ENCODE measurements at regions not wholly inside any gene's neighbourhood (a gene's known extent, or its start where the extent isn't known, plus 50 kb on each side); places are given as distances from the start of the nearest gene placed in this dataset.
A peak's percentile ranks its signal among the peaks of the same experiment; 100 is the strongest.
"Not testable (repeated sequence)": the region's sequence is repeated elsewhere in the genome, so short reads cannot be mapped to it uniquely, and the experiment has no call there.

DNA sequence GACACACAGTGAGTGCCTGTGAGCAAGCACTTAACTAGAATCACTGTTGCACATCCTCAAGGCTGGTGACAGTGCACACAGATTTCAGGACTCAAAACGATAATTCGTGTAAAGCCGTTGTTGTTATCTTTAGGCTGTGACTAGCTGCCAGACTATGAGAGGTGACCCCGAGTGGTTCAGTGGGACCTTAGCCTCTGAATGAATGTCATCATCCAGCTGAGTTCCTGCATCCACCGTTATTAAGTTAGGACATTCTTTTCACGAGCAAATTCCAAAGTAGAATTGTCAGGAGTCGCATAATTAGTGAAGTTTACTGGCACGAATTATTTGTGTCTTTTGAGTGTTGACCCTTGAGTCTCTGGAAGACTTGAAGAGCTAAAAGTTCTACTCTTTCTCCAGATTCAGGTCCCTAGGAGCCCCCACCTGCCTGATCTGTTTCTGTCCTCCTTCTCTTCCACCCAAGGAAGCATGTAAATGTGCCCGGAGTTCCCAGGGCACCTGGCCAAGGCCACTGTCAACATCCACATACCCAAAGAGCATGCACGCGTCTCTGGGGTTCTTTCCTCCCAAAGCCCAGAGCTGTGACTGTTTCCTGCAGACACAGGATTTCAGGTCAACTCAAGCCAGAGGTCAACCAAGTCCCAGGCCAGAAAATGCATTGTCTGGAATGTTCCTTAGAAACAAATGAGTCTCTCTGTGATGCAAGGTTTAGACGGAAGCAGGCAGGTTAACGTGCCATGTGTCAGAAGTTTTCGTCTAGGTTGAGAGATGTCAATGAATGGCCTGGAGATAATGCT is 207.2 kb downstream of the TOMM20 start:
- no peak for DNase-seq

DNA sequence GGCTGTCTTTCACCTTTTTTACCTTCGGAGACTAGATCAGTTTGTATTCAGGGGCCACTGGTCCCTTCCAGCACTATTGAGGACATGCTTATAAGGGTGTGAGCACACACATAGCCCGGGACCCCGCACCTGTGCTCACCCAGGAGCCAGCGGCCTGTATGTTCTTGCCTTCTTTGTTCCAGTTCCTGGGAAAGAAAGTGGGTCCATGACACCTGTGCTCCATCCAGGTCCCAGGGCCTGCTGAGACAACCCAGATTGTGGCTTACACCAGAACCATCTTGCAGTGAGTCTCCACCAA is 207.8 kb downstream of the TOMM20 start:
- no peak for DNase-seq

DNA sequence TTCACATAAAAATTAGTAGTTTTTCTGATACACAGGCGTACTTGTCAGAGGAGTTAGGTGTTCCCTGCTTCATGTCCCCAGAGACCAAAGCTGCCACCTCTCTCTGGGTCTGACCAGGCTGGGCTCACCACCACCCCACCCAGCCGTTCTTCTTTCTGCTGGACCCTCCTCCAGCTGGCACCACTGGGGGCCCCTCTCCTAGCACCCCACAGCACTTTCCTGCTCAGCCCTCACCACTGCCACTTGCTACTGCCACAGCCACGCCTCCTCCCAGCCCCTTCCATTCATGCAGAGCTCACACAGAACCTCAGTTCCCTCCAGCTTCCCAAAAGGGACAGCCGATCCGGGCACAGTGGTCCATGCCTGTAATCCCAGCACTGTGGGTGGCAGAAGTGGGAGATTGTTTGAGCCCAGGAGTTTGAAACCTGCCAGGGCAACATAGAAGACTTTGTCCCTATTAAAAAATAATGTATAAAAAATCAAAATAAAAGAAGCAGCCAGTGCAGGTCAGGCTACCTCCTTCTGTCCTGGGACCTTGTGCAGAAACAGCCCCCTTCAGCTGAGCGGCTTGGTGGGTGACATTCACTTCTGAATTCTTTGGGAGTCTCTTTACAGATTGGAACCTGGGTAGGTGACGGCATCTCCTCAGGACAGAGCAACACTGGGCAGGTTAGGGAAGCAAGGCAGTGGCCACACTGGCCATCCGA is 208.3 kb downstream of the TOMM20 start:
- DNase-seq: no peak

DNA sequence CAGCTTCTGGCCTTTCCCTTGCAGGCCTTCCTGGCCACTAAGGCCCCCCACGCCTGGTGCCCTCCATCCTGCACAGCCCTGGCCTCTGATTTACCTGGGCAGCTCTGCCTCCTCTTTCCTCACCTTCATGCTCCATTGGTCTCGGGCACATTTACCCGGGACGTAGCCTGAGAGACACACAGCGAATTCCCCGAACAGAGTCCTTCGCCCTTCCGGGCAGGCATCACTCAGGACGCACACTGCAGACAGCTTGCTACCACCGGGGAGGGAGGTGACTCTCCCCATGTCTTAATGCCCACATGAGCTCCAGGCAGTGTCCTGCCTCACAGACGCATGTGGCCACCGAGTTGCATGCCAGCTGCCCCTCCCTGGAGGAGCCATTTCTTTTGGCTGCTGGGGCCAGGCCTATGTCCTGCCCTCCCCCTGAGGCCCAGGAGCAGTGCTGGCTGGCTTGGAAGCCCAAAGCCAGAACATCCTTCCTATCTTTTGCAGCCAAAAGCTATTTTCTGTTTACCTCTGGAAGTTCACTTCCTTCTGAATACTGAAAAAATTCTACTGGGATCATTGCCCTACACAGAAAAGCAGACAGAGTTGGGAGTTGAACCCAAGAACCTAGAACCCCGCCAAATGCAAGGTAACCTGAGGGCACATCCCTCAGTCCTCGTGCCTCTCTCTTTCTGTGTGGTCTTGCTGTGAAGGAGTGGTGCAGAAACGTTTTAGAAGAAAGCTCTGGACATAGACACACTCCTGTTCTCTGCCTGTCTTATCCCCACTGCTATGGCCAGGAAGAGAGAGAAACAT is 209.5 kb downstream of the TOMM20 start:
- DNase-seq: peak in 3 of 51 donors; percentile 10 to 50 (median 28)

DNA sequence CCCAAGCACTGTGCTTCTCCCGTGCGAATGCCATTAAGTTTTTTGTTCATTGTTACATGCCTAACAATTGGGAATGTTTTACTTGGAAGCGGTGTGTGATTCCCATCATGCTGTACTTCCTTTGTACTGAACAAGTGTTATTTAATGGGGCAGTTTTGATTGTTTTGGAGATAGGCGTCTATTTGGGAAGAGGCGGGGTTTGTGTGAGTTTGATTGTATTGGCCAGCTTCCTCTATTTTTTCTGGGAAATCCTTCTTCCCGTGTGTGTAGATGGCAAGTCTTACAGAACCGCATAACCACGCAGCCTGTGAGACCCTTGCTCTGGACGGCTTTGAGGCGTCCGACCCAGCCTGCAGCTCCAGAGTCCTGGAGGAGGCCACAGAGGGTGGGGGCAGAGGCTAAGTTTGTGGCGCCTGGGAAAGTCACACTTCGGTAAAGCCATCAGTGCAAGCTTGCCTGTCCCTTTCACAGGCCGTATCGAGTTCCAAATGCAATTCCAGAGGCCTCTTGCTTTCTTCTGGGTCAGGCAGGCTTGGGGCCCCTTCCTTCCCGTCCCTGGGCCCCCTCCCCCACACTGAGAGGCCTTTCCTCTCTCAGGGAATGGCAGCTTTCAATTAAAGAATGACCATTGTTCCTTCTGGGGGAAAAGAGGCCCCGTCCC is 210.3 kb downstream of the TOMM20 start:
- no peak for DNase-seq

DNA sequence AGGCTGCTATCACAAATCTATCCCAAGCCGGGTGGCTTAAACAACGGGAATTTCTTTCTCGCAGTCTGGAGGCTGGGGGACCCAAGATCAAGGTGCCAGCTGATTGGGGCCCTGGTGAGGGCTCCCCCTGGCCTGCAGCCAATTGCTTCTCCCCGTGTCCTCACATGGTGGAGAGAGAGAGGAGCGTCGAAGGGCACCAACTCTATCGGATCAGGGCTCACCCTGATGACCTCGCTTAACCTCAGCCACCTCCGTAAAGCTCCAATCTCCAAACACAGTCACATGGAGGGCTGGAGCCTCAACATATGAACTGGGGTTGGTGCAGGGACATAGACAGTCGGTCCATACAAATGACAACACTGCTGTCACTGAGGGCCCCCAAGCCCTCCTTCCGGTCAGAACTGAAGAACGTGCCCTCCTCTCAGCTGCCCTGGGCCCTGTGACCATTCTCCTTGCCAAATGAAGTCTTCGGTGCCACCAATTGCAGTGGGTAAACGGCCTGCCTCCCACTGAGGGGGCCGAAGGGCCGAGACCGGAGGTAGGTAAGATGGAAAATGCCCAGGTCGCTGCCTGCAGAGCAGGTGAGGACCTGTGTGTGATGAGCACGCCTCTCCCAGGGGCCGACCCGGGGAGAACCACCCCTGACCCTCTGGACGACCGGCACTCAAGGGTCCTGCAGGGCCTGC is 211.0 kb downstream of the TOMM20 start:
- DNase-seq: no peak

DNA sequence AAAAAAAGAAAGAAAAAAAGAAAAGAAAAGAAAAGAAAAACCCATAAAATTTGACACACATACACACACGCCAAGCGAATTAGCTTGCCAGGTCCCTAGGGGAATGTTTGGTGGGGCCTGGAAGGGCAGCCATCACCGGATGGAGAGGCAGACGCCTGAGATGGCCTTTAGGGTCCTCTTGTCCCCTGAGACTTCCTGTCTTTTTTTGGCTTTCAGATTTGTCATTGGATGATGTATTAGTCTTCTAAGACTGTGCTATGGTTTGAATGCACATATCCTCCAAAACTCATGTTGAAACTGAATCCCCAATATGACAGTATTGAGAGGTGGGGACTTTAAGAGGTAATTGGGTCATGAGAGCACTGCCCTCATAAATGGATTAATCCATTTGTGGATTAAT is 211.8 kb downstream of the TOMM20 start:
- DNase-seq: no peak

DNA sequence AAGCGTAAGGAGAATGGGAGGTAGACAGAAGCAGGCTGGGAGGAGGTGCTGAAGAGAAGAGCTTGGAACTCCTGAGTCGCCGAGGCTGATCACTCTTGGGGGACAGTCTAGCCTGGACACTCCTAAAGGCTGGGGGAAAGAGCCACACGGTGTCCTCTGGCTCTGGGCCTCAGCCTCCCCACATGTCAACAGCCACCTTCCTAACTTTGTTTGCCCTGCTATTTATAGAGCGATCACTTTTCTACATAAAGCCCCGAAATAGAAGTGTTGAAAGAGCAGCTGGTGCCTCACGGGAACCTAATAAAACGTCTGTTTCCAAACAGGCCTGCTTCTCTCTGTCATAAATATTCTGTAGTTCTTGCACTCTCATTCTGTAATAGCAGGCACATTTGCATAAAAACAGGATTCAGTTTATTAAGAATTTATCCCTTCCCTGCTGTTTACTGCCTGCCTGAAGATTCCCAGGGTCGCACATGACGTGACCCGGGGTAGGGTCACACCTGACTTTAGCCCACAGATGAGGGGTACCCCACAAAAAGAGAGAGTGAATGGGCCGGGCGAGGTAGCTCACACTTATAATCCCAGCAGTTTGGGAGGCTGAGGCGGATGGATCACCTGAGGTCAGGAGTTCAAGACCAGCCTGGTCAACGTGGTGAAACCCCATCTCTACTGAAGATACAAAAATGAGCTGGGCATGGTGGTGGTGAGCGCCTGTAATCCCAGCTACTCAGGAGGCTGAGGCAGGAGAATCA is 212.5 kb downstream of the TOMM20 start:
- no peak for DNase-seq

DNA sequence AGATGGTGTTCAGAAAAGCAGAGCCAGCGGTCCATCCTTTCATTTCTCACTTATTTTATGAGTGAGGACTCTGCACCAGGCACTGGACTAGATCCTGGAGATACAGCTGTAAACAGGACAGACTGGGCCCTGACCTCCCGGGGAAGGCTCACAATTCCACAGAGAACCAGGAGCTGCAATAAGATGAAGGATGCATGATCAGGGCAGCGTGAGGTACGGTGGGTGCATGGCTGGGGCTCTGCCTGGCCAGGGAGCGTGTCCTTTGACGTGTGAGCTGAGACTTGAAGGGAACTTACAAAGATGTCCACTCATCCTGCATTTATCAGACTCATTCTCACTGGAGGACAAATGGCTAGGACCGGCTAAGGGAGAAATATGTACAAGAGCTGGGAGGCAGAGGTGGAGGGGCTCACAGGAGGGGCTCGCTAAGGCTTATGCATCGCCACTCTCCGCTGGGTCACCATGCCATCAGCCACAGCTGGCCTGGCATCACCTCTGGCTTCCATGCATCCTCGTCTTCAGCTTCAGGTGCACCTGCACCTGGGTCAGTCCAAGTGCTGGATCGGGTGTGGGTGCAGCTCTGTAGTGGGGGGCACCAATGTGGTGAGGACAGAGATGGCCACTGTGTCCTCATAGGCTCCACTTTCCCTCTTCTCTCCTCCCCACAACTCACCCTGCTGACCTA is 213.9 kb downstream of the TOMM20 start:
- no peak for DNase-seq

DNA sequence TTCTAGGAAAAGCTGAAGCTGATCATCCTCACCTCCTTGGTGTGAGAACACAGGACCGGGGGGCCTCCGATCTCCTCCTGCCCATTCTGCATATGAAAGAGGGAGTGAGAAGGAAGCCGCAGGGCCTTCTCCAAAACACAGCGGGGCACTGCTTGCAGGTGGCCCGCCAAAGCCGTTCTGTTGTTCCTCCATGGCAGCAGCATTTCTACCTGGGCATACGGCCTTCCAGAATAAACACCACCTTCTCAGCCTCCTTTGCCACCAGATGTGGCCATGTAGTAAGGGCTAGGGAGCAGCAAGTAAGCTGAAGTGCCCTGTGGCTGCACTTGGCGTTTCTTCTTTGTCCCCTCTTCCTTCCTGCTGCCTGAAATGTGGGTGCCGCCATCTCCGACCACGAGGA is 214.9 kb downstream of the TOMM20 start:
- DNase-seq: no peak

DNA sequence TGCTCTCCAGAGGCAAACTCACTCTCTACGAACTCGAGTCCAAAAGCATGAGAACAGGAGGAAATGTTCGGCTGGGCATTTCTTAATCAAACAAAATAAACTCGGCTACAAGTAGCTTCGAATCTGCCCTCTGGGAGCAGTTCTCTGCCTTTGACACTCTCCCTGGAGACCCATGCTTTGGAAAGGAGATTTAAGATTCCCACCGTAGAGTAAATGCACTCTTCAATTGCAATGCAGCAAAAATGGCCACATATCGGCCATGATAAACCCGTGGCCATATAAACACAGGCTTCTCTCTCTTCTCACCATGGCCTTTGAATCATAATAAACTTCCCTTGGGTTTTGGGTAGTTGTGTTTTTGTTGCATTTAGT is 215.4 kb downstream of the TOMM20 start:
- DNase-seq: no peak

DNA sequence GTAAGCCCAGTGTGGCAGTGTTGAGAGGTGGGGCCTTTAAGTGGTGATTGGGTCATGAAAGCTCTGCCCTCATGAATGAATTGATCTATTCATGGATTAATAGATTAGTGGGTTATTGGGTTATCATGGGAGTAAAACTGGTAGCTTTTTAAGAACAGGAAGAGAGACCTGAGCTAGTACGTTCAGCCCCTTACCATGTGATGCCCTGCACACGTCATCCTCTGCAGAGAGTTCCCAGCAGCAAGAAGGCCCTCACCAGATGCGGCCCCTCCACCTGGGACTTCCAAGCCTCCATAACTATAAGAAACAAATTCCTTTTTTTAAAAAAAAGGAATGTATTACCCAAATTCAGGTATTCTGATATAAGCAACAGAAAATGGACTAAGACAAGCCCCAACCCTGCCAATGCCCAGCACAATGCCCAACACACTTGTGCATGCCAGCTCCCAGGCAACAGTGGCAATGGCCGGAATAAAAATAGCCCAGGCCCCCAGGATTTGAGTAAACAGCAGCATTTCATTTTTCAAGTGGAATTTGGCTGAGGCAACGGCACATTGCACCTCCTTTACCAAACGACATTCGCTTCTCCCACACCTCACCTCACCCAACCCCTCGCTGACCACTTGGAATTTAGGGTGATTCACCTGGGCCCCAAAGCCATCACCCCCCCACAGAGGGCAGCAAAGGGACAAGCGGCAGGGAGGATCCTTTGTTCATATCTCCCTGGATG is 215.9 kb downstream of the TOMM20 start:
- DNase-seq: peak in 3 of 51 donors; percentile 7 to 12 (median 8)

DNA sequence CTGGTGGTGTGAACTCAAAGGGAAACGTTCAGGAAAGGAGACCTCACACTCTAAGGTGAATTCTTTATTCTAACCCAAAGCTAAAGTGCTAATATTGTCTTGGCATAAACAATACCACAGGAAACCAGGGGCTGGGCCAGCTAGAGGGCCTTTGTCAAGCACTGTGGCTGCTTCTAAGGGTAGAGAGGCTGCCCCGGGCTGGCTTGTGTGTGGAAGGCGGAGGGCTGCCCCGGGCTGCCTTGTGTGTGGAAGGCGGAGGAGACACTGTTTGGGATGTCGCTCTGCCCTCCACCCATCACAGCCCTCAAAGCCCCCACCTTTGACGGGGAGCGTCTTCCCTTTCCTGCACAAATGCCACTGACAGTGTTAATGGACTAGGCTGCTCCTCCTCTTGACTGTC is 216.8 kb downstream of the TOMM20 start:
- no peak for DNase-seq

DNA sequence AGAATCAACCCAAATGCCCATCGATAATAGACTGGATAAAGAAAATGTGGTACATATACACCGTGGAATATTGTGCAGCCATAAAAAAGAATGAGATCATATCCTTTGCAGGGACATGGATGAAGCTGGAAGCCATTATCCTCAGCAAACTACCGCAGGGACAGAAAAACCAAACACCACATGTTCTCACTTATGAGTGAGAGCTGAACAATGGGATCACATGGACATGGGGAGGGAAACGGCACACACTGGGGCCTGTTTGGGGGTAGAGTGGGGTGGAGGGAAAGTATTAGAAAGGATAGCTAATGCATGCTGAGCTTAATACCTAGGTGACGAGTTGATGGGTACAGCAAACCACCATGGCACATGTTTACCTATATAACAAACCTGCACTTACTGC is 217.5 kb downstream of the TOMM20 start:
- DNase-seq: not testable (repeated sequence)

DNA sequence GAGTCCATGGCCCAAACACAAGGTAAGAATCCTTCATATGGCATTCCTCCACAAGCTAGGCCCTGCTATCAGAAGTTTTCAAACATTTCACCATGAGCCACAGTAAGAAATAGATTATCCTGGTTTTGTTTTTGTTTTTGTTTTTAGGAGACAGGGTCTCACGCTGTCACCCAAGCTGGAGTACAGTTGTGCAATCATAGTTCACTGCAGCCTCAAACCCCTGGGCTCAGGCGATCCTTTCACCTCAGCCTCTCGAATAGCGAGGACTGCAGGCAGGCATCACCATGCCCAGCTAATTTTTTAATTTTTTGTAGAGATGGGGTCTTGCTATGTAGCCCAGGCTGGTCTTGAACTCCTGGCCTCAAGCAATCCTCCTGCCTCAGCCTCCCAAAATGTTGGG is 218.8 kb downstream of the TOMM20 start:
- no peak for DNase-seq

DNA sequence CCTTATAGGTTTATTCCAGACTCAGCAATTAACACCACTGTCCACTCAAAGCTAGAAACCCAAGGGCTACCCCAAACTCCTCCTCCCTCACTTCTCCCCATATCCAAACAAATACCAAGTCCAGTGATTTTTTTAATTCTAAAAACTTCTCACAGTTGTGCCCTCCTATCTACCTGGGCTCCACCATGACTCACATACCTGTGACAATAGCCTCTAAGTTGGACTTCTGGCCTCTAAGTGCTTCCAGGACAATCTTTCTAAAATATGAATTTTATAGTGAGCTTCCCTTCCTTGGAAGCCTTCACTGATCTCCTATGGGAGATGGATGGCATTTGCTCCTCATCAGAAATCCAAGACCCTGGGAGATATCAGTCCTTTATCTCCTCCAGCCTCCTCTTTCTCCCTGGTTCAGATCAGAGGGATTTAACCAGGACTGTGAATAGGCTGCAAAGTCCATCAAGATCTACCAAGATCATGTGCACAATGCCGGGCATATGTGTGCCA is 219.3 kb downstream of the TOMM20 start:
- no peak for DNase-seq

DNA sequence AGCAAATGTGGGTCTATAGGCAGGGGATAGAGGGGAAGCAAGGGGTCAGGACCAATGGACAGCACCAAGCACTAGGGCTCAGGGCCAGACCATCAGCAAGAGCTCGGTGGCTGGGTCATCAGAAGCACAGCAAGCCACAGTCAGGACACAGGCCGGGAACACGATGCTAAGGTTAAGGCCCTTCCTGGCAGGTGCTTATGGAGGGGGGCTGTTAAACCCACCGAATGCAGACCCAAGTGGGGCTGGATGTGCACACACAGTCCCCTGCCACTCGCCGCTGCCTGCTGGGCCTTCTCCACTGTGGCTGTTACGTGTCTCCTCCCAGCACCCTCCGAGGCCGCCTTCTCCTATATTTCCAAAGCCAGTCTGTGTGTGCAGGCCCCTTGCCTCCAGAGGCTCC is 220.1 kb downstream of the TOMM20 start:
- no peak for DNase-seq

DNA sequence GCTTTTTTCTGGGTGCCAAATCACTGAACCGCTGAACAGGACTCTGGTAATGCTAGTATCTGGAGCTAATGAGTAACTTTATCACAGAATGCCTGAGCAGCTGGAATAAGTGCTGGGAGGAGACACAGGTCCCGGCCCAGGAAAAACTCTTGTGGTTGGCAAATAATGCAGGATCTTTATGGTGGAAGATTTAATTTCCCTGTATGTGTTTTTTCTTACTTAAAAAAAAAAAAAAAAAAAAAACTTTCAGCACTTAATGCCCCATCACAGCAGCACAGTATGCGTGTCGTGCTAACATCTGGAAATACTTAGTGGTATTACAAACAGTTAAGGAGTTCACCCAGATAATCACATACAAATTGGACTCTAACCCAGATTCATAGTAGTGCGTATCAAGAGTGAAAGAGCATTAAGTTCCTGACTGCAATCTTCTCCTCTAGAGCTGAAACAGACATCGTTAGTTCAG is 220.7 kb downstream of the TOMM20 start:
- no peak for DNase-seq

Measured in hypothalamus (tissue), 51 donors.